CD14-positive monocyte (primary cell): ENCODE measurements at regions not wholly inside any gene's neighbourhood (a gene's known extent, or its start where the extent isn't known, plus 50 kb on each side); places are given as distances from the start of the nearest gene placed in this dataset.

Experiments
- DNase-seq, 3 donors: peaks; one replicate each; pipeline ENCODE4 v3.0.0-alpha.2; 2011 to 2022
- H2AFZ ChIP-seq: 2 replicates; pipeline ENCODE4 v1.6.0; 2012; ENCODE audit warnings: mild to moderate bottlenecking, low read depth, low read length, inconsistent platforms; ENCODE audit not compliant: insufficient read depth, poor library complexity, severe bottlenecking
- H3K27ac ChIP-seq, 2 donors: 1 replicate in 1 of 2; 2 replicates in 1 of 2; pipeline ENCODE4 v1.5.1; 2012 to 2013; ENCODE audit warnings: low read length in 2 of 2, control low read depth in 1 of 2, inconsistent platforms in 1 of 2, low read depth in 1 of 2, mild to moderate bottlenecking in 1 of 2
- H3K27me3 ChIP-seq, 2 donors: one replicate each; pipeline versions ENCODE4 v1.6.0 to v1.6.1; 2011 to 2013; ENCODE audit warnings: low read length in 2 of 2; ENCODE audit not compliant: control insufficient read depth in 2 of 2, insufficient read depth in 2 of 2
- H3K36me3 ChIP-seq, 2 donors: replicated peaks in 1 of 2; 1 replicate in 1 of 2; 2 replicates in 1 of 2; pipeline versions ENCODE4 v1.5.1 to v1.6.1; 2012 to 2013; ENCODE audit warnings: low read length in 2 of 2, control low read depth in 1 of 2, inconsistent platforms in 1 of 2, mild to moderate bottlenecking in 1 of 2; ENCODE audit not compliant: insufficient read depth in 2 of 2, control insufficient read depth in 1 of 2
- H3K4me1 ChIP-seq, 2 donors: 1 replicate in 1 of 2; 2 replicates in 1 of 2; pipeline versions ENCODE4 v1.5.1 to v1.6.1; 2012 to 2013; ENCODE audit warnings: low read length in 2 of 2, control low read depth in 1 of 2, inconsistent platforms in 1 of 2, mild to moderate bottlenecking in 1 of 2, moderate library complexity in 1 of 2; ENCODE audit not compliant: insufficient read depth in 2 of 2, control insufficient read depth in 1 of 2
- H3K4me2 ChIP-seq: replicated peaks from 2 replicates; pipeline ENCODE3; 2012; ENCODE audit warnings: low read length, moderate library complexity, mild to moderate bottlenecking; ENCODE audit not compliant: poor library complexity, severe bottlenecking; ENCODE audit errors: extremely low read depth
- H3K4me3 ChIP-seq, 3 experiments: fragments of 200-600 bp in 1 of 3; sonication (generic) in 1 of 3; replicated peaks in 1 of 3; 1 replicate in 2 of 3; 2 replicates in 1 of 3; pipeline ENCODE4 v1.5.1; 2011 to 2013; ENCODE audit warnings: low read length in 3 of 3, mild to moderate bottlenecking in 3 of 3, control low read depth in 2 of 3, low read depth in 2 of 3, inconsistent platforms in 1 of 3, moderate library complexity in 1 of 3
- H3K79me2 ChIP-seq: 2 replicates; pipeline ENCODE4 v1.6.0; 2012; ENCODE audit warnings: mild to moderate bottlenecking, control low read depth, inconsistent platforms, low read length, moderate library complexity; ENCODE audit not compliant: insufficient read depth
- H3K9ac ChIP-seq: 2 replicates; pipeline ENCODE4 v1.6.0; 2017; ENCODE audit warnings: low read length, mild to moderate bottlenecking; ENCODE audit not compliant: insufficient read depth, poor library complexity, severe bottlenecking
- H3K9me3 ChIP-seq, 2 donors: replicated peaks in 1 of 2; 1 replicate in 1 of 2; 2 replicates in 1 of 2; pipeline versions ENCODE4 v1.5.1 to v1.6.1; 2012 to 2013; ENCODE audit warnings: low read length in 2 of 2, control low read depth in 1 of 2; ENCODE audit not compliant: control insufficient read depth in 1 of 2, insufficient read depth in 1 of 2
- H4K20me1 ChIP-seq: 2 replicates; pipeline ENCODE4 v1.6.0; 2012; ENCODE audit warnings: mild to moderate bottlenecking, low read length, control low read depth, moderate library complexity; ENCODE audit not compliant: insufficient read depth
- H3K27ac Mint-ChIP-seq, 7 donors: one replicate each; pipeline ENCODE4 v1.8.0; 2020; ENCODE audit warnings: mild to moderate bottlenecking in 7 of 7, mixed read lengths in 7 of 7, moderate library complexity in 6 of 7, inconsistent platforms in 2 of 7
- H3K27me3 Mint-ChIP-seq, 3 donors: one replicate each; pipeline ENCODE4 v1.8.0; 2021 to 2022; ENCODE audit warnings: low read depth in 3 of 3, mild to moderate bottlenecking in 3 of 3, mixed read lengths in 3 of 3, moderate library complexity in 3 of 3, inconsistent platforms in 1 of 3
- H3K36me3 Mint-ChIP-seq, 2 donors: one replicate each; pipeline ENCODE4 v1.8.0; 2020; ENCODE audit warnings: mixed read lengths in 2 of 2, inconsistent platforms in 1 of 2, mild to moderate bottlenecking in 1 of 2
- H3K4me1 Mint-ChIP-seq: one replicate; pipeline ENCODE4 v1.8.0; 2020; ENCODE audit warnings: mild to moderate bottlenecking, mixed read lengths
- H3K4me3 Mint-ChIP-seq, 2 donors: one replicate each; pipeline ENCODE4 v1.8.0; 2020; ENCODE audit warnings: mild to moderate bottlenecking in 2 of 2, mixed read lengths in 2 of 2, moderate library complexity in 1 of 2
- H3K9me3 Mint-ChIP-seq, 7 donors: one replicate each; pipeline ENCODE4 v1.8.0; 2020 to 2022; ENCODE audit warnings: mixed read lengths in 7 of 7, mild to moderate bottlenecking in 6 of 7, moderate library complexity in 6 of 7, inconsistent platforms in 2 of 7
- WGBS: methylation state at CpG from one replicate; pipeline ENCODE4 v1.1.5; 2013; ENCODE audit warnings: missing lambda C conversion rate; ENCODE audit not compliant: insufficient coverage; 5-methylcytosine and 5-hydroxymethylcytosine counted together
- intact Hi-C, 2 donors: fragments of 100-400 bp; cut with micrococcal nuclease; formaldehyde crosslinking; loops; one replicate each; pipeline versions ENCODE4 v1.15.0 to v1.15.1; 2023
- TF ChIP-seq, protein P1 (sequence below): fragments of 200-600 bp; IDR thresholded peaks from one replicate; pipeline ENCODE4 v1.8.0; 2022; ENCODE audit warnings: antibody characterized with exemption, mild to moderate bottlenecking

DNA sequence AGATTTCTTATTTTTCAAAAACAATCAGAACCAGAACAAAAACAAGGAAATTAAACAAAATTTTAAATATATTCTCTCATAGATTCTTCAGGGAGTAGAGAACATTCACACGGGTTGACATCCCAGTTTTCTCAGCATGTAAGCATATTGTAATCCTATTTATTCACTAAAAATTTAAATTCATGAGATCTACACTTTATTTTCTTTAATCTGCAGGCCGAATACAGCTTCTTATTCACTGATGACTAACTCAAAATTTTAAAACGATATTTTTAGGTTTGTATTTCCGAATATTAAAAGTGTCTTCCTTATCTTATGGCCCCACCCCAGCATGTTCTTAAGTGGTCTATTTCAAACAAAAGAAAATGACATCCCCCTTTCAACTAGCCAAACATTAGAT is 262.4 kb downstream of the MEIS1 start:
- WGBS: no CpG with 5 or more reads among the region's 4 CpGs
- H3K79me2 ChIP-seq: no peaks in the 10 kb centered on the region
- no peaks in the 10 kb centered on the region for H3K9me3 Mint-ChIP-seq
- peaks cover 0 to 1% (median 0%) of the 10 kb centered on the region in 3 donors for H3K27me3 Mint-ChIP-seq
- no peak overlapping the region for H3K4me3 ChIP-seq
- no peak overlapping the region for H3K9ac ChIP-seq
- no peaks in the 10 kb centered on the region for H3K4me1 Mint-ChIP-seq
- H3K27ac Mint-ChIP-seq: no peak overlapping the region
- H4K20me1 ChIP-seq: no peaks in the 10 kb centered on the region
- TF ChIP-seq, protein P1, sequence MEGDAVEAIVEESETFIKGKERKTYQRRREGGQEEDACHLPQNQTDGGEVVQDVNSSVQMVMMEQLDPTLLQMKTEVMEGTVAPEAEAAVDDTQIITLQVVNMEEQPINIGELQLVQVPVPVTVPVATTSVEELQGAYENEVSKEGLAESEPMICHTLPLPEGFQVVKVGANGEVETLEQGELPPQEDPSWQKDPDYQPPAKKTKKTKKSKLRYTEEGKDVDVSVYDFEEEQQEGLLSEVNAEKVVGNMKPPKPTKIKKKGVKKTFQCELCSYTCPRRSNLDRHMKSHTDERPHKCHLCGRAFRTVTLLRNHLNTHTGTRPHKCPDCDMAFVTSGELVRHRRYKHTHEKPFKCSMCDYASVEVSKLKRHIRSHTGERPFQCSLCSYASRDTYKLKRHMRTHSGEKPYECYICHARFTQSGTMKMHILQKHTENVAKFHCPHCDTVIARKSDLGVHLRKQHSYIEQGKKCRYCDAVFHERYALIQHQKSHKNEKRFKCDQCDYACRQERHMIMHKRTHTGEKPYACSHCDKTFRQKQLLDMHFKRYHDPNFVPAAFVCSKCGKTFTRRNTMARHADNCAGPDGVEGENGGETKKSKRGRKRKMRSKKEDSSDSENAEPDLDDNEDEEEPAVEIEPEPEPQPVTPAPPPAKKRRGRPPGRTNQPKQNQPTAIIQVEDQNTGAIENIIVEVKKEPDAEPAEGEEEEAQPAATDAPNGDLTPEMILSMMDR: no peak
- H3K4me1 ChIP-seq: no peaks in the 10 kb centered on the region
- no peaks in the 10 kb centered on the region for H3K9me3 ChIP-seq
- no peak overlapping the region for H3K4me2 ChIP-seq
- no peak overlapping the region for H3K4me3 Mint-ChIP-seq
- H3K36me3 Mint-ChIP-seq: no peaks in the 10 kb centered on the region
- H3K27ac ChIP-seq: no peak overlapping the region
- no peak for DNase-seq
- no peaks in the 10 kb centered on the region for H3K36me3 ChIP-seq
- intact Hi-C loops: no loop called here
- H3K27me3 ChIP-seq: no peaks in the 10 kb centered on the region
- no peak overlapping the region for H2AFZ ChIP-seq

DNA sequence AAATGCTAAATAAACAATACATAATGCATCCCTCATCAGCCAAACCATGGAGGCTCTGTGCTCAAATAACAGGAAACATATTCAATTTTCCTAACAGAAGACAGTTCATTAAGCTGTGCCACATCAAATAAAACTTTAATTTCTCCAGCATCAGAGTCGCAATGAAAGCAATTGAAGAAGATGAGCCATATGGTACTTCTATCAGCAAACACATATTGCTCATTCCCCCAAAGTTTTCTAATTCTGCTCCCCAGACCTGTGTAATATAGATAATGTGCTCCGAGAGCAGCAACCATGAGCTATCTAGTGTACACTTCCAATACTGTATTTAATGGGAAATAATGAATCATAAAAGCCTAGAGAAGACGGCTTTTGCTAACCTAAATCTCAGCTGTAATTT is 263.2 kb downstream of the MEIS1 start:
- Mint-ChIP-seq H3K36me3 (no peaks in the 10 kb centered on the region), H3K4me1 (no peaks in the 10 kb centered on the region)

More for the DNA sequence above, 263.2 kb downstream of the MEIS1 start:
- H3K4me2 ChIP-seq: no peak overlapping the region
- H3K36me3 ChIP-seq: no peaks in the 10 kb centered on the region
- H3K9ac ChIP-seq: no peak overlapping the region
- intact Hi-C loops: no loop called here
- H3K4me3 ChIP-seq: no peak overlapping the region
- no peak overlapping the region for H2AFZ ChIP-seq
- H3K4me1 ChIP-seq: no peaks in the 10 kb centered on the region
- no peaks in the 10 kb centered on the region for H3K27me3 ChIP-seq
- no peaks in the 10 kb centered on the region for H3K9me3 ChIP-seq
- peaks cover 0 to 1% (median 0%) of the 10 kb centered on the region in 3 donors for H3K27me3 Mint-ChIP-seq
- no peak overlapping the region for H3K27ac Mint-ChIP-seq
- no peaks in the 10 kb centered on the region for H3K9me3 Mint-ChIP-seq
- DNase-seq: no peak
- WGBS: no CpG with 5 or more reads among the region's 3 CpGs
- H4K20me1 ChIP-seq: no peaks in the 10 kb centered on the region
- no peak overlapping the region for H3K4me3 Mint-ChIP-seq
- no peak overlapping the region for H3K27ac ChIP-seq
- no peaks in the 10 kb centered on the region for H3K79me2 ChIP-seq
- TF ChIP-seq, protein P1: no peak
